ENCODE measurements at regions not wholly inside any gene's neighbourhood (a gene's known extent, or its start where the extent isn't known, plus 50 kb on each side); places are given as distances from the start of the nearest gene placed in this dataset.

DNA sequence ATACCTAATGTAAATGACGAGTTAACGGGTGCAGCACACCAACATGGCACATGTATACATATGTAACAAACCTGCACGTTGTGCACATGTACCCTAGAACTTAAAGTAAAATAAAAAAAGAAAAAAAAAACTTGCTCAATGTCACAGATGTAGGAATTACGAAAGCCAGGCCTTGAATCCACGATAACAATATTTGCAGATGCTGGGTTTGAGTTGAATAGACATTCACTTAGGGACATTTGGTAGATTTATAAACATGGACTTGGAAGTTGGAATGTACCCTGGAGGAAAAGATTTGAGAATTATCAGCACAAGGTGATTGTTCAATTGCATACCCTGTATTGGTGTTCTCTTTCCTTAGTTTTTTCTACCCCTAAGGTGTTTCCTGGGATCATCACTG, 260.2 kb upstream of the PEX5L start:
- H3K4me1 ChIP-seq (ENCODE audit: control insufficient read depth in 1 of 2, insufficient read depth in 2 of 2, low read length in 2 of 2) = peaks cover 0 to 2% of the 10 kb centered on the region in 2 experiments
- no peak overlapping the region for H3K9ac ChIP-seq (ENCODE audit: low read length)
- H3K27ac ChIP-seq (ENCODE audit: low read depth, low read length) = no peak overlapping the region
- H2AK5ac ChIP-seq (ENCODE audit: low read length) = no peak overlapping the region
- H4K8ac ChIP-seq (ENCODE audit: low read depth, low read length) = no peak overlapping the region
- no peaks in the 10 kb centered on the region for H3K79me1 ChIP-seq (ENCODE audit: low read length)
- no peaks in the 10 kb centered on the region for H3K79me2 ChIP-seq (ENCODE audit: control insufficient read depth, insufficient read depth, low read length, poor library complexity)
- no peak overlapping the region for H2BK5ac ChIP-seq (ENCODE audit: low read depth, low read length, poor library complexity)
- H3K4ac ChIP-seq (ENCODE audit: low read depth, low read length) = no peak overlapping the region
- no peak overlapping the region for H3K4me2 ChIP-seq (ENCODE audit: low read length)
- DNase-seq = no peak
- H3K4me3 ChIP-seq (ENCODE audit: low read depth, low read length) = no peak overlapping the region
- no peaks in the 10 kb centered on the region for H3K9me3 ChIP-seq (ENCODE audit: insufficient read depth, low read depth, low read length)
- H3K14ac ChIP-seq (ENCODE audit: low read length) = no peak overlapping the region
- no peak overlapping the region for H2AFZ ChIP-seq (ENCODE audit: insufficient read depth, low read length, poor library complexity)
- H3K18ac ChIP-seq (ENCODE audit: low read length) = no peak overlapping the region
- H3K36me3 ChIP-seq (ENCODE audit: control insufficient read depth in 1 of 2, insufficient read depth in 2 of 2, low read length in 2 of 2) = no peaks in the 10 kb centered on the region
- H4K91ac ChIP-seq (ENCODE audit: low read depth, low read length) = no peak overlapping the region
- H2BK120ac ChIP-seq (ENCODE audit: insufficient read depth, low read length, poor library complexity) = no peak overlapping the region
- no peaks in the 10 kb centered on the region for H3K27me3 ChIP-seq (ENCODE audit: insufficient read depth, low read length)
- no peak overlapping the region for H2BK12ac ChIP-seq (ENCODE audit: low read length)
- no CpG with 5 or more reads among the region's 5 CpGs for WGBS (ENCODE audit: extremely low coverage, insufficient coverage, insufficient read length)
- H3K23ac ChIP-seq (ENCODE audit: low read length) = no peak overlapping the region
- no peak overlapping the region for H4K12ac ChIP-seq (ENCODE audit: low read depth, low read length)

DNA sequence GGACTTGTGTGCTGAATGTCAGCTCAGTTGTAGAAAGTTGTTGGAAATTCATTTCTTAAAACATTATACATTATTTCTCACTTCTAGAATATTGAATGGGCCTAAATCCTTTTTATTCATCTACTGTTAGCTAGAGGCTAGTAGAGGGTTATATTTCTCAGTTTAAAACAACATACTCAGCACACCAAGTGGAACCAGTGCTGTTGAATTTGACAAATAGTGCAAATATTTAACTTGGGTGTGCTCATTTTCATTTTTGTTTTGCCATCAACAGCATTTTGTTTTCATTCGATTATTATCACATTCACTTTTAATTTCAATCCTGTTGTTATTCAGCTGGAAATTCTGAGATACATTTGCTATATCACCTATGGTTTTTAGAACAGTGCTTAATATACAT, 269.4 kb upstream of the PEX5L start:
- Histone ChIP-seq H4K91ac (ENCODE audit: low read depth, low read length) (no peak overlapping the region), H3K27me3 (ENCODE audit: insufficient read depth, low read length) (no peaks in the 10 kb centered on the region), H3K4me1 (ENCODE audit: control insufficient read depth in 1 of 2, insufficient read depth in 2 of 2, low read length in 2 of 2) (peaks cover 0 to under 1% of the 10 kb centered on the region in 2 experiments), H4K12ac (ENCODE audit: low read depth, low read length) (no peak overlapping the region), H3K14ac (ENCODE audit: low read length) (no peak overlapping the region), H2BK5ac (ENCODE audit: low read depth, low read length, poor library complexity) (no peak overlapping the region), H4K8ac (ENCODE audit: low read depth, low read length) (no peak overlapping the region), H2BK120ac (ENCODE audit: insufficient read depth, low read length, poor library complexity) (no peak overlapping the region), H3K9me3 (ENCODE audit: insufficient read depth, low read depth, low read length) (no peaks in the 10 kb centered on the region), H2AFZ (ENCODE audit: insufficient read depth, low read length, poor library complexity) (no peak overlapping the region), H3K18ac (ENCODE audit: low read length) (no peak overlapping the region), H3K36me3 (ENCODE audit: control insufficient read depth in 1 of 2, insufficient read depth in 2 of 2, low read length in 2 of 2) (no peaks in the 10 kb centered on the region), H2AK5ac (ENCODE audit: low read length) (no peak overlapping the region), H3K4ac (ENCODE audit: low read depth, low read length) (no peak overlapping the region), H3K4me2 (ENCODE audit: low read length) (no peak overlapping the region), H3K79me2 (ENCODE audit: control insufficient read depth, insufficient read depth, low read length, poor library complexity) (no peaks in the 10 kb centered on the region), H3K27ac (ENCODE audit: low read depth, low read length) (no peak overlapping the region), H3K4me3 (ENCODE audit: low read depth, low read length) (no peak overlapping the region), H3K9ac (ENCODE audit: low read length) (no peak overlapping the region), H2BK12ac (ENCODE audit: low read length) (no peak overlapping the region), H3K79me1 (ENCODE audit: low read length) (no peaks in the 10 kb centered on the region), H3K23ac (ENCODE audit: low read length) (no peak overlapping the region)
- no CpG with 5 or more reads among the region's 1 CpG for WGBS (ENCODE audit: extremely low coverage, insufficient coverage, insufficient read length)
- DNase-seq = no peak

DNA sequence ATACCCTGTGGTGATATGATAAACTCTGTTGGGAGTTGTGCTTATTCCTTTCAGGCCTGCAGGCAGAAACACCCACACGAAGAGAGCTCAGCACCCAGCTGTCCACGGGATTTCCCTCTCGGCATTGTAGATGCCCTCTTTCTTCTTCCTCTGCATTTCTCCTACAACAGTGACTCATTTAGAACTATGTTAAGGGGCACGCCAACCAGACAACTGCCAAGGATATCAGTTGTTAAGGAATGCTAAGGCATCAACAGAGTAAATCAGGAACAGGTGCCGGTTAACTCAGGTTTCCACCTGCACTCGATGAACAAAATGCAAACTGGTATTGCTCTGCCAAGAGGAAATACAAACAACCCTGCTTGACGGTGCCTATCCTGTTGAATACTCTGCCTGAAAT, 270.0 kb upstream of the PEX5L start:
- Histone ChIP-seq H3K9me3 (ENCODE audit: insufficient read depth, low read depth, low read length) (no peaks in the 10 kb centered on the region), H3K4me3 (ENCODE audit: low read depth, low read length) (no peak overlapping the region), H2BK120ac (ENCODE audit: insufficient read depth, low read length, poor library complexity) (no peak overlapping the region), H3K4me1 (ENCODE audit: control insufficient read depth in 1 of 2, insufficient read depth in 2 of 2, low read length in 2 of 2) (peaks cover 0 to 2% of the 10 kb centered on the region in 2 experiments), H4K12ac (ENCODE audit: low read depth, low read length) (no peak overlapping the region), H2AK5ac (ENCODE audit: low read length) (no peak overlapping the region), H3K4me2 (ENCODE audit: low read length) (no peak overlapping the region), H3K9ac (ENCODE audit: low read length) (no peak overlapping the region), H3K27ac (ENCODE audit: low read depth, low read length) (no peak overlapping the region), H3K27me3 (ENCODE audit: insufficient read depth, low read length) (no peaks in the 10 kb centered on the region), H4K91ac (ENCODE audit: low read depth, low read length) (no peak overlapping the region), H3K36me3 (ENCODE audit: control insufficient read depth in 1 of 2, insufficient read depth in 2 of 2, low read length in 2 of 2) (no peaks in the 10 kb centered on the region), H4K8ac (ENCODE audit: low read depth, low read length) (no peak overlapping the region), H3K14ac (ENCODE audit: low read length) (no peak overlapping the region), H2BK5ac (ENCODE audit: low read depth, low read length, poor library complexity) (no peak overlapping the region), H2BK12ac (ENCODE audit: low read length) (no peak overlapping the region), H3K4ac (ENCODE audit: low read depth, low read length) (no peak overlapping the region), H3K18ac (ENCODE audit: low read length) (no peak overlapping the region), H3K23ac (ENCODE audit: low read length) (no peak overlapping the region), H3K79me2 (ENCODE audit: control insufficient read depth, insufficient read depth, low read length, poor library complexity) (no peaks in the 10 kb centered on the region), H2AFZ (ENCODE audit: insufficient read depth, low read length, poor library complexity) (no peak overlapping the region), H3K79me1 (ENCODE audit: low read length) (no peaks in the 10 kb centered on the region)
- no CpG with 5 or more reads among the region's 7 CpGs for WGBS (ENCODE audit: extremely low coverage, insufficient coverage, insufficient read length)
- peak in 1 of 2 donors; percentile 0 for DNase-seq

DNA sequence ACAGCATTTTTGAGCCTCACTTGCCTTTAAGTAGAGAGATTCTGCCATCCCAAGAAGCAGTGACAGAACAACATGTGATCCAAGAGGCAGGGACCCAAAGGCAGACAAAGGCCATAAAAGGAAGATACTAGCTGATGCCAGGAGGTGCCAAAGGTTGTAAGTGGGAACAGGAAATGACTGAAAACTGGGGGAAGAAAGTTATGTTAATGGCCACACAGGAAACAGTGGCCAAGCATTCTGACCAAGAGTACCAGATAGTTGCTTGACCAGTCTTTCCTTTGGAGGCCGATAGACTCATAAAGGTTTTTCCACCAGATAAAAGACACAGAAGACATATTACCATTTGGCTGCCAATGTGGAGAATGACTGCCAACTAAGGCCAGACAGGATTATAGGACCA, 274.5 kb upstream of the PEX5L start:
- Histone ChIP-seq H4K12ac (ENCODE audit: low read depth, low read length) (no peak overlapping the region), H2AK5ac (ENCODE audit: low read length) (no peak overlapping the region)

More for the DNA sequence above, 274.5 kb upstream of the PEX5L start:
- H3K4me1 ChIP-seq (ENCODE audit: control insufficient read depth in 1 of 2, insufficient read depth in 2 of 2, low read length in 2 of 2) = peaks cover 0 to 2% of the 10 kb centered on the region in 2 experiments
- no peak overlapping the region for H3K14ac ChIP-seq (ENCODE audit: low read length)
- no peaks in the 10 kb centered on the region for H3K36me3 ChIP-seq (ENCODE audit: control insufficient read depth in 1 of 2, insufficient read depth in 2 of 2, low read length in 2 of 2)
- no peak overlapping the region for H3K18ac ChIP-seq (ENCODE audit: low read length)
- no peak overlapping the region for H3K23ac ChIP-seq (ENCODE audit: low read length)
- no peak overlapping the region for H3K27ac ChIP-seq (ENCODE audit: low read depth, low read length)
- H2AFZ ChIP-seq (ENCODE audit: insufficient read depth, low read length, poor library complexity) = no peak overlapping the region
- H2BK5ac ChIP-seq (ENCODE audit: low read depth, low read length, poor library complexity) = no peak overlapping the region
- no peaks in the 10 kb centered on the region for H3K79me2 ChIP-seq (ENCODE audit: control insufficient read depth, insufficient read depth, low read length, poor library complexity)
- H3K9ac ChIP-seq (ENCODE audit: low read length) = no peak overlapping the region
- no peak overlapping the region for H2BK12ac ChIP-seq (ENCODE audit: low read length)
- H4K8ac ChIP-seq (ENCODE audit: low read depth, low read length) = no peak overlapping the region
- no peak overlapping the region for H3K4me2 ChIP-seq (ENCODE audit: low read length)
- no peak overlapping the region for H4K91ac ChIP-seq (ENCODE audit: low read depth, low read length)
- no CpG with 5 or more reads among the region's 1 CpG for WGBS (ENCODE audit: extremely low coverage, insufficient coverage, insufficient read length)
- no peaks in the 10 kb centered on the region for H3K9me3 ChIP-seq (ENCODE audit: insufficient read depth, low read depth, low read length)
- no peak overlapping the region for H2BK120ac ChIP-seq (ENCODE audit: insufficient read depth, low read length, poor library complexity)
- H3K4me3 ChIP-seq (ENCODE audit: low read depth, low read length) = no peak overlapping the region
- no peaks in the 10 kb centered on the region for H3K27me3 ChIP-seq (ENCODE audit: insufficient read depth, low read length)
- no peaks in the 10 kb centered on the region for H3K79me1 ChIP-seq (ENCODE audit: low read length)
- no peak for DNase-seq
- no peak overlapping the region for H3K4ac ChIP-seq (ENCODE audit: low read depth, low read length)

Data from trophoblast cell (in vitro differentiated cells and primary cell).